ENCODE measurements at regions not wholly inside any gene's neighbourhood (a gene's known extent, or its start where the extent isn't known, plus 50 kb on each side); places are given as distances from the start of the nearest gene placed in this dataset.

DNA sequence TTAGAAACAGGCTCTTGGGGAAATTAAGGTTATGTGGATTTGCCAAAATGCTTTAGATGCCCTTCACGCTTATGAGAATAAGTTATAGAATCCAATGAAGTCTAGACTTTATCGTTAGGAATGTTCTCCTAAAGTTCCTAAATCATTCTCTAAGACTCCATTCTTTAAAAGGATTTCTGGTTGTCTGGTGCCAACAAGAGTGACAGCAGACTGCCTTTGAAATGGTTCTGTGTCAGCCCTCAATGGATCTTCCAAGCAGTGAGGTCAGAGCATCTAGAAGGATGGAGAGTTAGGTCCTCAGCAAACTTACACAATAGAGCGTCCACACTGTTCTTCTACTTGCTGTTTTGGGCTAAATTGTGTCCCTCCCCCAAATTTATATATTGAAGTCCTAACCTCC lies 473.3 kb downstream of the GATA3 start (continued):
- TF ChIP-seq, protein P1, sequence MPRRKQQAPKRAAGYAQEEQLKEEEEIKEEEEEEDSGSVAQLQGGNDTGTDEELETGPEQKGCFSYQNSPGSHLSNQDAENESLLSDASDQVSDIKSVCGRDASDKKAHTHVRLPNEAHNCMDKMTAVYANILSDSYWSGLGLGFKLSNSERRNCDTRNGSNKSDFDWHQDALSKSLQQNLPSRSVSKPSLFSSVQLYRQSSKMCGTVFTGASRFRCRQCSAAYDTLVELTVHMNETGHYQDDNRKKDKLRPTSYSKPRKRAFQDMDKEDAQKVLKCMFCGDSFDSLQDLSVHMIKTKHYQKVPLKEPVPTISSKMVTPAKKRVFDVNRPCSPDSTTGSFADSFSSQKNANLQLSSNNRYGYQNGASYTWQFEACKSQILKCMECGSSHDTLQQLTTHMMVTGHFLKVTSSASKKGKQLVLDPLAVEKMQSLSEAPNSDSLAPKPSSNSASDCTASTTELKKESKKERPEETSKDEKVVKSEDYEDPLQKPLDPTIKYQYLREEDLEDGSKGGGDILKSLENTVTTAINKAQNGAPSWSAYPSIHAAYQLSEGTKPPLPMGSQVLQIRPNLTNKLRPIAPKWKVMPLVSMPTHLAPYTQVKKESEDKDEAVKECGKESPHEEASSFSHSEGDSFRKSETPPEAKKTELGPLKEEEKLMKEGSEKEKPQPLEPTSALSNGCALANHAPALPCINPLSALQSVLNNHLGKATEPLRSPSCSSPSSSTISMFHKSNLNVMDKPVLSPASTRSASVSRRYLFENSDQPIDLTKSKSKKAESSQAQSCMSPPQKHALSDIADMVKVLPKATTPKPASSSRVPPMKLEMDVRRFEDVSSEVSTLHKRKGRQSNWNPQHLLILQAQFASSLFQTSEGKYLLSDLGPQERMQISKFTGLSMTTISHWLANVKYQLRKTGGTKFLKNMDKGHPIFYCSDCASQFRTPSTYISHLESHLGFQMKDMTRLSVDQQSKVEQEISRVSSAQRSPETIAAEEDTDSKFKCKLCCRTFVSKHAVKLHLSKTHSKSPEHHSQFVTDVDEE (CRISPR knock-in tag; IDR thresholded peaks at IDR 0.05): no peak
- no peak for TF ChIP-seq ZNF565 (CRISPR knock-in tag; conservative IDR thresholded peaks at IDR 0.05; ENCODE audit: low read depth)

DNA sequence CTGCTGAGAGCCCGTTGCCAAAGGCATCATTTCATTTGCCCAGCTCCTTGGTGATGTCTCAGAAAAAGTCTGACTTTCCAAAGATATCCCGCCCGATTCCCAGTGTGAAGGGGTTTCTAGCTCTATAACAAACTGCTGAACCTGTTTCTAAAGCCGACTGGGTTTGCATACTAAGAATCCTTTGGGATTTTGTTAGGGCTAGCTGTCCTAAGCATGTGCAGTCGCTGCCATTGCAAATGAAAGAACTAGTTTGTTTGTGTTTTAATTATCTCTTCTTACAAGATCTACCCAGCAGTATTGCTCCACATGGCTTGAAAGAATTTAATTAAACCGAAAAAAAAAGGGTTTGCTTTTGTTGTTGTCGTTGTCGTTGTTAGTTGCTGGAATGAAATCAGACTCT lies 476.6 kb downstream of the GATA3 start:
- no peak for ATAC-seq
- no peak for TF ChIP-seq ZNF565 (CRISPR knock-in tag; conservative IDR thresholded peaks at IDR 0.05; ENCODE audit: low read depth)
- no peak for TF ChIP-seq ZC3H10 (CRISPR knock-in tag; IDR thresholded peaks at IDR 0.05)
- no peak for TF ChIP-seq OSR1 (CRISPR knock-in tag; IDR thresholded peaks at IDR 0.05)
- TF ChIP-seq CSDC2 (CRISPR knock-in tag; IDR thresholded peaks at IDR 0.05): no peak
- TF ChIP-seq POU6F1 (CRISPR knock-in tag; IDR thresholded peaks at IDR 0.05; ENCODE audit: borderline replicate concordance, low read depth): no peak
- TF ChIP-seq ZFP3 (CRISPR knock-in tag; IDR thresholded peaks at IDR 0.05): no peak
- TF ChIP-seq, protein P1 (CRISPR knock-in tag; IDR thresholded peaks at IDR 0.05): no peak
- no peak for TF ChIP-seq PPARA (CRISPR knock-in tag; IDR thresholded peaks at IDR 0.05; ENCODE audit: borderline replicate concordance)
- TF ChIP-seq TCF4 (CRISPR knock-in tag; IDR thresholded peaks at IDR 0.05; ENCODE audit: borderline replicate concordance): no peak
- no peak for TF ChIP-seq PATZ1 (CRISPR knock-in tag; IDR thresholded peaks at IDR 0.05; ENCODE audit: borderline replicate concordance)
- no peak for TF ChIP-seq ZFP30 (CRISPR knock-in tag; IDR thresholded peaks at IDR 0.05)

DNA sequence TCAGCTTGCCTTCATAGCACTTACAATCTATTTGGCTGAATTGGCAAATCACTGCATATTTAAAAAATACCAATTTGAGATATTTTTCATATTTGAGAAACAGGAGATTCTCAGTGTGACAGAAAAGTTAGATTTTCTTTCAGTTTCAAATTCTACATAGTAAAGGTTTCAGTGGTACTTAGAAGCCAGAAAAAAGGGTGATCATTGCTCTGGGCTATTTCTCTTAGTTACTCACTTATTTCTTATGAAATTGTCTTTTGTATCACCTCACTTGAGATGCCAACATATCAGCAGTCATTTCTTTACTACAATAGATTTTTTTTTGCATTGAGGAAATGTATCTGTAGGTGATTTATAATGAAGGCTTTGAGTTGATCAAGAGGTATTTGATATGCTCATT lies 478.2 kb downstream of the GATA3 start:
- ATAC-seq: no peak
- no peak for TF ChIP-seq TOX (CRISPR knock-in tag; IDR thresholded peaks at IDR 0.05; ENCODE audit: borderline replicate concordance)
- TF ChIP-seq CSDC2 (CRISPR knock-in tag; IDR thresholded peaks at IDR 0.05): no peak
- no peak for TF ChIP-seq POU6F1 (CRISPR knock-in tag; IDR thresholded peaks at IDR 0.05; ENCODE audit: borderline replicate concordance, low read depth)
- TF ChIP-seq ZNF70 (CRISPR knock-in tag; IDR thresholded peaks at IDR 0.05): no peak
- no peak for TF ChIP-seq ZNF565 (CRISPR knock-in tag; conservative IDR thresholded peaks at IDR 0.05; ENCODE audit: low read depth)
- no peak for TF ChIP-seq ZNF8 (CRISPR knock-in tag; IDR thresholded peaks at IDR 0.05)
- TF ChIP-seq, protein P1 (CRISPR knock-in tag; IDR thresholded peaks at IDR 0.05): no peak
- no peak for TF ChIP-seq ZFP3 (CRISPR knock-in tag; IDR thresholded peaks at IDR 0.05)
- no peak for TF ChIP-seq ISL1 (CRISPR knock-in tag; IDR thresholded peaks at IDR 0.05)
- TF ChIP-seq ARNTL (CRISPR knock-in tag; IDR thresholded peaks at IDR 0.05; ENCODE audit: borderline replicate concordance, low read depth): no peak
- TF ChIP-seq, protein P2, sequence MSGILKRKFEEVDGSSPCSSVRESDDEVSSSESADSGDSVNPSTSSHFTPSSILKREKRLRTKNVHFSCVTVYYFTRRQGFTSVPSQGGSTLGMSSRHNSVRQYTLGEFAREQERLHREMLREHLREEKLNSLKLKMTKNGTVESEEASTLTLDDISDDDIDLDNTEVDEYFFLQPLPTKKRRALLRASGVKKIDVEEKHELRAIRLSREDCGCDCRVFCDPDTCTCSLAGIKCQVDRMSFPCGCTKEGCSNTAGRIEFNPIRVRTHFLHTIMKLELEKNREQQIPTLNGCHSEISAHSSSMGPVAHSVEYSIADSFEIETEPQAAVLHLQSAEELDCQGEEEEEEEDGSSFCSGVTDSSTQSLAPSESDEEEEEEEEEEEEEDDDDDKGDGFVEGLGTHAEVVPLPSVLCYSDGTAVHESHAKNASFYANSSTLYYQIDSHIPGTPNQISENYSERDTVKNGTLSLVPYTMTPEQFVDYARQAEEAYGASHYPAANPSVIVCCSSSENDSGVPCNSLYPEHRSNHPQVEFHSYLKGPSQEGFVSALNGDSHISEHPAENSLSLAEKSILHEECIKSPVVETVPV (CRISPR knock-in tag; IDR thresholded peaks at IDR 0.05): no peak
- no peak for TF ChIP-seq BACH2 (CRISPR knock-in tag; IDR thresholded peaks at IDR 0.05; ENCODE audit: borderline replicate concordance)
- no peak for TF ChIP-seq TCF4 (CRISPR knock-in tag; IDR thresholded peaks at IDR 0.05; ENCODE audit: borderline replicate concordance)
- no peak for TF ChIP-seq PATZ1 (CRISPR knock-in tag; IDR thresholded peaks at IDR 0.05; ENCODE audit: borderline replicate concordance)
- TF ChIP-seq PPARA (CRISPR knock-in tag; IDR thresholded peaks at IDR 0.05; ENCODE audit: borderline replicate concordance): no peak
- no peak for TF ChIP-seq RARB (CRISPR knock-in tag; IDR thresholded peaks at IDR 0.05)
